ENCODE measurements at regions not wholly inside any gene's neighbourhood (a gene's known extent, or its start where the extent isn't known, plus 50 kb on each side); places are given as distances from the start of the nearest gene placed in this dataset.
"Not testable (repeated sequence)": the region's sequence is repeated elsewhere in the genome, so short reads cannot be mapped to it uniquely, and the experiment has no call there.

GRCh38 chr2:236417150-236417549 is 152.5 kb upstream of the ACKR3 start:
- DNase-seq = no peak

GRCh38 chr2:236430584-236430983 is 139.0 kb upstream of the ACKR3 start:
- DNase-seq = no peak

GRCh38 chr2:236434593-236434992 is 135.0 kb upstream of the ACKR3 start:
- DNase-seq = no peak

GRCh38 chr2:236440110-236440881 is 129.3 kb upstream of the ACKR3 start:
- no peak for DNase-seq

- DNase-seq = no peak
Measured at GRCh38 chr2:236444187-236444586, 125.4 kb upstream of the ACKR3 start.

GRCh38 chr2:236445678-236446077 is 123.9 kb upstream of the ACKR3 start:
- DNase-seq = no peak

- no peak for DNase-seq
Measured at GRCh38 chr2:236446521-236446920, 123.1 kb upstream of the ACKR3 start.

- DNase-seq = no peak
Measured at GRCh38 chr2:236449167-236449761, 120.4 kb upstream of the ACKR3 start.

- DNase-seq = no peak
Measured at GRCh38 chr2:236452238-236452637, 117.4 kb upstream of the ACKR3 start.

GRCh38 chr2:236454076-236454475 is 115.5 kb upstream of the ACKR3 start:
- no peak for DNase-seq

- DNase-seq = no peak
Measured at GRCh38 chr2:236459393-236459792, 110.2 kb upstream of the ACKR3 start.

GRCh38 chr2:236464140-236464539 is 105.5 kb upstream of the ACKR3 start:
- no peak for DNase-seq

GRCh38 chr2:236472720-236473495 is 96.7 kb upstream of the ACKR3 start:
- no peak for DNase-seq

GRCh38 chr2:236473691-236474090 is 95.9 kb upstream of the ACKR3 start:
- no peak for DNase-seq

GRCh38 chr2:236479814-236480213 is 89.8 kb upstream of the ACKR3 start:
- no peak for DNase-seq

- no peak for DNase-seq
Measured at GRCh38 chr2:236483102-236483501, 86.5 kb upstream of the ACKR3 start.

- DNase-seq = no peak
Measured at GRCh38 chr2:236485519-236485918, 84.1 kb upstream of the ACKR3 start.

GRCh38 chr2:236489083-236489482 is 80.5 kb upstream of the ACKR3 start:
- DNase-seq = not testable (repeated sequence)

GRCh38 chr2:236489895-236490404 is 79.7 kb upstream of the ACKR3 start:
- no peak for DNase-seq

GRCh38 chr2:236496340-236496739 is 73.3 kb upstream of the ACKR3 start:
- DNase-seq = no peak

- DNase-seq = no peak
Measured at GRCh38 chr2:236498369-236498768, 71.3 kb upstream of the ACKR3 start.

- DNase-seq = no peak
Measured at GRCh38 chr2:236499691-236500578, 69.7 kb upstream of the ACKR3 start.

GRCh38 chr2:236501026-236501425 is 68.6 kb upstream of the ACKR3 start:
- DNase-seq = no peak

All from activated CD8-positive, alpha-beta memory T cell treated with anti-CD3 and anti-CD28 coated beads, Interleukin-2, amount 50 U/mL, for 4 hours (primary cell).